H1 (cell line): ENCODE measurements at regions not wholly inside any gene's neighbourhood (a gene's known extent, or its start where the extent isn't known, plus 50 kb on each side); places are given as distances from the start of the nearest gene placed in this dataset.

Experiments
- CTCF ChIA-PET: fragments of 300-600 bp; sonication (Branson Sonifier 250); formaldehyde crosslinking; loops from one replicate; lab custom pipeline; 2021; ENCODE audit not compliant: partially characterized antibody; lab: Charles Lee
- POLR2A ChIA-PET: fragments of 300-600 bp; sonication (Branson Sonifier 250); formaldehyde crosslinking; loops from one replicate; lab custom pipeline; 2021; ENCODE audit warnings: inconsistent platforms; ENCODE audit not compliant: partially characterized antibody; lab: Charles Lee
- DNase-seq, 2 experiments: peaks; one replicate each; pipeline versions ENCODE4 v3.0.0 to v3.0.0-alpha.2; 2010 to 2022; ENCODE audit warnings: low spot score in 2 of 2, low read depth in 1 of 2, mixed read lengths in 1 of 2
- FAIRE-seq: peaks from 2 replicates; lab custom pipeline; 2011; peaks lifted over from hg19 to GRCh38; lab: Jason Lieb, UNC
- H2AFZ ChIP-seq: 2 replicates; pipeline ENCODE4 v1.8.1; 2012; ENCODE audit warnings: low read length, inconsistent platforms
- H2AK5ac ChIP-seq: 2 replicates; pipeline ENCODE4 v1.6.1; 2013; ENCODE audit warnings: low read depth, low read length
- H2BK120ac ChIP-seq: replicated peaks from 2 replicates; pipeline ENCODE3; 2013; ENCODE audit warnings: low read depth, low read length, inconsistent platforms
- H2BK12ac ChIP-seq: 2 replicates; pipeline ENCODE4 v1.6.1; 2013; ENCODE audit warnings: low read depth, low read length
- H2BK15ac ChIP-seq: 2 replicates; pipeline ENCODE4 v1.6.1; 2013; ENCODE audit warnings: low read length
- H2BK20ac ChIP-seq: 2 replicates; pipeline ENCODE4 v1.6.1; 2013; ENCODE audit warnings: low read length
- H2BK5ac ChIP-seq: 2 replicates; pipeline ENCODE4 v1.6.1; 2013; ENCODE audit warnings: low read depth, low read length
- H3K14ac ChIP-seq: 2 replicates; pipeline ENCODE4 v1.6.1; 2013; ENCODE audit warnings: inconsistent platforms; ENCODE audit not compliant: insufficient read length
- H3K18ac ChIP-seq: 2 replicates; pipeline ENCODE4 v1.6.1; 2013; ENCODE audit warnings: low read length; ENCODE audit errors: extremely low read depth
- H3K23ac ChIP-seq: 2 replicates; pipeline ENCODE4 v1.6.1; 2013; ENCODE audit warnings: inconsistent platforms; ENCODE audit not compliant: insufficient read length
- H3K23me2 ChIP-seq: 2 replicates; pipeline ENCODE4 v1.6.1; 2013; ENCODE audit warnings: low read depth, low read length
- H3K27ac ChIP-seq: 2 replicates; pipeline ENCODE4 v1.6.1; 2011; ENCODE audit warnings: low read depth, low read length, inconsistent platforms
- H3K27me3 ChIP-seq, 4 experiments: replicated peaks in 1 of 4; 1 replicate in 1 of 4; 2 replicates in 3 of 4; pipeline versions ENCODE4 v1.6.1 to v1.8.1; 2011 to 2013; ENCODE audit warnings: low read length in 3 of 4, mild to moderate bottlenecking in 3 of 4, inconsistent platforms in 2 of 4, mixed read lengths in 2 of 4, moderate library complexity in 1 of 4; ENCODE audit not compliant: control insufficient read depth in 3 of 4, insufficient read depth in 3 of 4; ENCODE audit errors: extremely low read depth in 1 of 4
- H3K36me3 ChIP-seq, 4 experiments: 2 replicates each; pipeline versions ENCODE4 v1.6.1 to v1.8.1; 2011 to 2013; ENCODE audit warnings: mild to moderate bottlenecking in 4 of 4, low read length in 3 of 4, moderate library complexity in 2 of 4, control low read depth in 1 of 4, inconsistent platforms in 1 of 4; ENCODE audit not compliant: insufficient read depth in 4 of 4, control insufficient read depth in 2 of 4
- H3K4ac ChIP-seq: replicated peaks from 2 replicates; pipeline ENCODE3; 2013; ENCODE audit warnings: low read length, low read depth, mixed read lengths, inconsistent platforms; ENCODE audit not compliant: insufficient read length
- H3K4me1 ChIP-seq, 4 experiments: replicated peaks in 1 of 4; 1 replicate in 1 of 4; 2 replicates in 3 of 4; pipeline versions ENCODE4 v1.6.1 to v1.8.1; 2011 to 2013; ENCODE audit warnings: low read length in 3 of 4, inconsistent platforms in 2 of 4, mixed read lengths in 1 of 4; ENCODE audit not compliant: insufficient read depth in 4 of 4, control insufficient read depth in 3 of 4
- H3K4me2 ChIP-seq, 2 experiments: 2 replicates each; pipeline versions ENCODE4 v1.6.1 to v1.8.1; 2011 to 2013; ENCODE audit warnings: low read depth in 2 of 2, low read length in 2 of 2, control low read depth in 1 of 2, inconsistent platforms in 1 of 2, mild to moderate bottlenecking in 1 of 2; ENCODE audit not compliant: insufficient read depth in 1 of 2
- H3K4me3 ChIP-seq, 4 experiments: fragments of 200-600, 300-600 bp in 1 of 4; sonication (generic), shearing (Covaris generic), sonication (Bioruptor Twin) in 1 of 4; 2 replicates each; pipeline versions ENCODE4 v1.5.1 to v1.8.1; 2011 to 2016; ENCODE audit warnings: low read length in 4 of 4, low read depth in 3 of 4, control low read depth in 2 of 4, inconsistent platforms in 2 of 4, mild to moderate bottlenecking in 2 of 4, mixed read lengths in 1 of 4, moderate library complexity in 1 of 4; ENCODE audit not compliant: insufficient read depth in 2 of 4; ENCODE audit errors: extremely low read depth in 1 of 4
- H3K56ac ChIP-seq: replicated peaks from 2 replicates; pipeline ENCODE3; 2013; ENCODE audit warnings: low read depth, mild to moderate bottlenecking, mixed read lengths, low read length, inconsistent platforms; ENCODE audit not compliant: insufficient read length
- H3K79me1 ChIP-seq: 2 replicates; pipeline ENCODE4 v1.6.1; 2013; ENCODE audit warnings: low read depth, low read length, control low read depth
- H3K79me2 ChIP-seq, 2 experiments: 2 replicates each; pipeline versions ENCODE4 v1.6.1 to v1.8.1; 2012 to 2013; ENCODE audit warnings: low read length in 2 of 2, mild to moderate bottlenecking in 2 of 2, inconsistent platforms in 1 of 2; ENCODE audit not compliant: insufficient read depth in 2 of 2, control insufficient read depth in 1 of 2
- H3K9ac ChIP-seq, 4 experiments: replicated peaks in 1 of 4; 1 replicate in 1 of 4; 2 replicates in 3 of 4; pipeline versions ENCODE4 v1.6.1 to v1.8.1; 2011 to 2013; ENCODE audit warnings: low read depth in 3 of 4, low read length in 3 of 4, control low read depth in 2 of 4, mild to moderate bottlenecking in 2 of 4, moderate library complexity in 2 of 4, inconsistent platforms in 1 of 4; ENCODE audit errors: extremely low read depth in 1 of 4
- H3K9me3 ChIP-seq, 2 experiments: 2 replicates each; pipeline versions ENCODE4 v1.6.1 to v1.8.1; 2012 to 2013; ENCODE audit warnings: mild to moderate bottlenecking in 2 of 2, moderate library complexity in 2 of 2, control low read depth in 1 of 2, inconsistent platforms in 1 of 2, low read depth in 1 of 2, low read length in 1 of 2, mixed read lengths in 1 of 2; ENCODE audit not compliant: insufficient read depth in 2 of 2
- H4K20me1 ChIP-seq, 2 experiments: replicated peaks in 1 of 2; 2 replicates each; pipeline versions ENCODE3 to v1.8.1; 2011 to 2013; ENCODE audit warnings: inconsistent platforms in 2 of 2, low read length in 2 of 2, mild to moderate bottlenecking in 1 of 2; ENCODE audit not compliant: insufficient read depth in 2 of 2, control insufficient read depth in 1 of 2
- H4K5ac ChIP-seq: 2 replicates; pipeline ENCODE4 v1.6.1; 2013; ENCODE audit warnings: low read length, low read depth, mixed read lengths, inconsistent platforms; ENCODE audit not compliant: insufficient read length
- H4K8ac ChIP-seq: 2 replicates; pipeline ENCODE4 v1.8.0; 2013; ENCODE audit warnings: mild to moderate bottlenecking, moderate library complexity, low read length, inconsistent platforms; ENCODE audit not compliant: insufficient read depth; ENCODE audit errors: extremely low read depth
- H4K91ac ChIP-seq: replicated peaks from 2 replicates; pipeline ENCODE3; 2013; ENCODE audit warnings: low read length, mixed read lengths, inconsistent platforms; ENCODE audit not compliant: insufficient read length
- EP300 ChIP-seq, 2 experiments: IDR thresholded peaks; 1 replicate in 1 of 2; 2 replicates in 1 of 2; pipeline ENCODE4 v1.6.1; 2011 to 2012; ENCODE audit warnings: low read depth in 2 of 2, low read length in 2 of 2, mild to moderate bottlenecking in 2 of 2, borderline replicate concordance in 1 of 2, inconsistent platforms in 1 of 2, moderate library complexity in 1 of 2
- RBBP5 ChIP-seq: IDR thresholded peaks from 2 replicates; pipeline ENCODE4 v1.7.1; 2012; ENCODE audit warnings: low read depth, mild to moderate bottlenecking, inconsistent platforms, low read length, moderate library complexity, borderline replicate concordance
- RXRA ChIP-seq: IDR thresholded peaks from 2 replicates; pipeline ENCODE4 v1.6.1; 2011; ENCODE audit warnings: low read depth, mild to moderate bottlenecking, low read length, moderate library complexity; ENCODE audit not compliant: insufficient read depth
- SIN3A ChIP-seq, 2 experiments: IDR thresholded peaks in 1 of 2; conservative IDR thresholded peaks in 1 of 2; 2 replicates each; pipeline ENCODE4 v1.6.1; 2011 to 2012; ENCODE audit warnings: low read length in 2 of 2, improper control_type of control experiment in 1 of 2, low read depth in 1 of 2, mild to moderate bottlenecking in 1 of 2
- SIRT6 ChIP-seq: IDR thresholded peaks from one replicate; pipeline ENCODE4 v1.7.1; 2012; ENCODE audit warnings: low read length, inconsistent platforms
- SP2 ChIP-seq: IDR thresholded peaks from 2 replicates; pipeline ENCODE4 v1.6.1; 2012; ENCODE audit warnings: mild to moderate bottlenecking, low read length, inconsistent platforms
- WGBS, 2 experiments: shearing (Covaris generic) in 1 of 2; methylation state at CpG; one replicate each; pipeline versions ENCODE4 v1.1.6 to v1.1.7; 2013 to 2015; ENCODE audit warnings: low lambda C conversion rate in 2 of 2, mixed read lengths in 2 of 2, inconsistent platforms in 1 of 2, low coverage in 1 of 2, missing lambda C conversion rate in 1 of 2; ENCODE audit not compliant: insufficient replicate concordance in 2 of 2, insufficient coverage in 1 of 2, insufficient read length in 1 of 2; ENCODE audit errors: extremely low coverage in 1 of 2, missing lambda C conversion rate in 1 of 2; 5-methylcytosine and 5-hydroxymethylcytosine counted together

GRCh38 chr6:48249071-48249470, 138.1 kb upstream of the PTCHD4 start:
- 89% methylated on average over 3 of the region's 3 CpGs; no CpG with 5 or more reads in 1 of the 2 experiments for WGBS, 2 experiments

More at GRCh38 chr6:48249071-48249470, 138.1 kb upstream of the PTCHD4 start:
- no peaks in the 10 kb centered on the region for H4K20me1 ChIP-seq
- H3K23me2 ChIP-seq = no peaks in the 10 kb centered on the region
- no peak overlapping the region for H3K4ac ChIP-seq
- no peaks in the 10 kb centered on the region for H3K27me3 ChIP-seq
- H3K4me3 ChIP-seq = no peak overlapping the region
- no peak for FAIRE-seq
- no peak overlapping the region for H2BK12ac ChIP-seq
- no peaks in the 10 kb centered on the region for H3K79me1 ChIP-seq
- no peak overlapping the region for H2AFZ ChIP-seq
- no peaks in the 10 kb centered on the region for H3K79me2 ChIP-seq
- H3K27ac ChIP-seq = no peak overlapping the region
- H3K4me2 ChIP-seq = no peak overlapping the region
- no peak overlapping the region for H3K14ac ChIP-seq
- H4K8ac ChIP-seq = no peak overlapping the region
- H4K5ac ChIP-seq = no peak overlapping the region
- H2BK15ac ChIP-seq = no peak overlapping the region
- no peaks in the 10 kb centered on the region for H3K9me3 ChIP-seq
- no peak overlapping the region for H3K18ac ChIP-seq
- H4K91ac ChIP-seq = no peak overlapping the region
- DNase-seq = no peak
- H2BK5ac ChIP-seq = no peak overlapping the region
- H3K9ac ChIP-seq = no peak overlapping the region
- no peak overlapping the region for H2AK5ac ChIP-seq
- no peak overlapping the region for H2BK120ac ChIP-seq
- no peak overlapping the region for H3K56ac ChIP-seq
- CTCF ChIA-PET = interaction anchor here (0.7 kb wide), 1 partner anchor 1002 kb away, joined by 3 read pairs; no protein-coding TSS in a partner anchor
- TF ChIP-seq RXRA (no peak), SIN3A (conservative IDR thresholded peaks at IDR 0.05 in 1 of 2, IDR thresholded peaks at IDR 0.05 in 1 of 2; ENCODE audit: low read depth in 1 of 2, low read length in 2 of 2) (no peak), RBBP5 (no peak), EP300 (IDR thresholded peaks at IDR 0.05; ENCODE audit: borderline replicate concordance in 1 of 2, low read depth in 2 of 2, low read length in 2 of 2) (no peak), SIRT6 (no peak), SP2 (no peak)
- TF ChIP-seq, all 59 proteins: peak for 0
- POLR2A ChIA-PET = no interaction called here
- H3K4me1 ChIP-seq = no peaks in the 10 kb centered on the region
- H3K23ac ChIP-seq = no peak overlapping the region
- H2BK20ac ChIP-seq = no peak overlapping the region
- no peaks in the 10 kb centered on the region for H3K36me3 ChIP-seq
